NT2/D1 (cell line): ENCODE measurements at regions not wholly inside any gene's neighbourhood (a gene's known extent, or its start where the extent isn't known, plus 50 kb on each side); places are given as distances from the start of the nearest gene placed in this dataset.

Experiments
- SUZ12 ChIP-seq: IDR thresholded peaks from 2 replicates; pipeline ENCODE4 v1.6.1; 2011; ENCODE audit not compliant: insufficient read length, insufficient read depth; ENCODE audit errors: extremely low read depth
- YY1 ChIP-seq: IDR thresholded peaks from 2 replicates; pipeline ENCODE4 v1.6.1; 2011; ENCODE audit not compliant: insufficient read length, insufficient read depth
- ZNF274 ChIP-seq: IDR thresholded peaks from 2 replicates; pipeline ENCODE4 v1.6.1; 2011; ENCODE audit warnings: mild to moderate bottlenecking, low read depth, low read length

DNA sequence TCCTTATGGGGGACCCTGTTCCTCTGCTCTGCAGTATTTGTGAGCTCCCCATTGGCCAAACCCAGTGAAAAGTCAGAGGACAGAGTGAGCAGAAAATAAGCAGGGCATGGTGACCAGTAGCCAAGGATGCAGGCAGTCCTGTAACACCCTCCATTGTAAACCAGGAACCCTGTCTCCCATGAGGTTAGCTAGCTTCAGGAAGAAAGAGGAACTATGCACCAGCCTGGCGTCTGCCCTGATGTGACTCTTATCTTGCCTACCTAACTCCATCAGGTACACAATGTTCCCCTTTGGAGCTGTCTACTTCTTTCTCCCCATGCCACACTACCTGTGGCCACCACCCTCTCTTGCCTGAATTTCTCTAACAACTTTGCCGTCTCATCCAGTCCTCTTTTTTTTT, 119.2 kb downstream of the LRIG2 start:
- TF ChIP-seq YY1 (no peak), ZNF274 (no peak), SUZ12 (no peak)
